ENCODE measurements at regions not wholly inside any gene's neighbourhood (a gene's known extent, or its start where the extent isn't known, plus 50 kb on each side); places are given as distances from the start of the nearest gene placed in this dataset.

GRCh38 chr22:48950151-48950915 is 877.3 kb downstream of the BRD1 start:
- DNase-seq (ENCODE audit: low read depth, low spot score) (no peak), ATAC-seq (no peak)
- no peak overlapping the region for H3K27ac ChIP-seq (ENCODE audit: low read depth, low read length)
- CTCF ChIA-PET, result no interaction called here
- POLR2A ChIA-PET, result no interaction called here
- H4K20me1 ChIP-seq (ENCODE audit: insufficient read depth), result no peaks in the 10 kb centered on the region
- no TSS peak for BruUV-seq (replicated peaks)
- H3K4me2 ChIP-seq (ENCODE audit: low read length), result no peak overlapping the region
- no peak overlapping the region for H2AFZ ChIP-seq (ENCODE audit: low read depth, low read length, poor library complexity, severe bottlenecking)
- no peak for TF ChIP-seq POLR2AphosphoS5 (IDR thresholded peaks at IDR 0.05; ENCODE audit: low read depth, low read length)
- TF ChIP-seq ZFX (IDR thresholded peaks at IDR 0.05), result no peak
- no peak for TF ChIP-seq SP1 (IDR thresholded peaks at IDR 0.05; ENCODE audit: low read depth)
- TF ChIP-seq SRF (IDR thresholded peaks at IDR 0.05; ENCODE audit: low read depth), result no peak
- TF ChIP-seq SIN3A (IDR thresholded peaks at IDR 0.05; ENCODE audit: low read depth), result no peak
- no peak for TF ChIP-seq REST (IDR thresholded peaks at IDR 0.05; ENCODE audit: low read depth)
- no peak for TF ChIP-seq EZH2 (IDR thresholded peaks at IDR 0.05)
- TF ChIP-seq FOSL1 (IDR thresholded peaks at IDR 0.05; ENCODE audit: low read depth), result no peak
- no peak for TF ChIP-seq EGR1 (IDR thresholded peaks at IDR 0.05; ENCODE audit: low read depth)
- no peak overlapping the region for H3K9ac ChIP-seq (ENCODE audit: low read length)
- RAD21 ChIA-PET (ENCODE audit: low non-redundant PET in 1 of 2, low total read pairs in 2 of 2, uncharacterized antibody in 2 of 2, unreplicated experiment in 2 of 2), result no interaction called here
- no peak overlapping the region for H3K4me3 ChIP-seq (replicated peaks in 1 of 2; ENCODE audit: low read depth in 1 of 2, low read length in 2 of 2)
- intact Hi-C loops (cut with micrococcal nuclease), result no loop called here
- H3K9me2 ChIP-seq (ENCODE audit: insufficient read depth), result no peaks in the 10 kb centered on the region
- H3K36me3 ChIP-seq (ENCODE audit: control insufficient read depth in 1 of 2, insufficient read depth in 2 of 2, low read length in 2 of 2), result no peaks in the 10 kb centered on the region
- H3K4me1 ChIP-seq (ENCODE audit: control insufficient read depth in 1 of 2, insufficient read depth in 2 of 2, low read length in 2 of 2), result no peaks in the 10 kb centered on the region
- H3K27me3 ChIP-seq (ENCODE audit: insufficient read depth, low read length), result peaks cover 20% of the 10 kb centered on the region; the same call in 1 of the 2 replicates
- no peaks in the 10 kb centered on the region for H3K79me2 ChIP-seq (ENCODE audit: insufficient read depth, low read length)
- H3K9me3 ChIP-seq (ENCODE audit: control insufficient read depth in 1 of 2, insufficient read depth in 1 of 2, low read depth in 1 of 2, low read length in 2 of 2), result no peaks in the 10 kb centered on the region
